ENCODE measurements at regions not wholly inside any gene's neighbourhood (a gene's known extent, or its start where the extent isn't known, plus 50 kb on each side); places are given as distances from the start of the nearest gene placed in this dataset.

DNA sequence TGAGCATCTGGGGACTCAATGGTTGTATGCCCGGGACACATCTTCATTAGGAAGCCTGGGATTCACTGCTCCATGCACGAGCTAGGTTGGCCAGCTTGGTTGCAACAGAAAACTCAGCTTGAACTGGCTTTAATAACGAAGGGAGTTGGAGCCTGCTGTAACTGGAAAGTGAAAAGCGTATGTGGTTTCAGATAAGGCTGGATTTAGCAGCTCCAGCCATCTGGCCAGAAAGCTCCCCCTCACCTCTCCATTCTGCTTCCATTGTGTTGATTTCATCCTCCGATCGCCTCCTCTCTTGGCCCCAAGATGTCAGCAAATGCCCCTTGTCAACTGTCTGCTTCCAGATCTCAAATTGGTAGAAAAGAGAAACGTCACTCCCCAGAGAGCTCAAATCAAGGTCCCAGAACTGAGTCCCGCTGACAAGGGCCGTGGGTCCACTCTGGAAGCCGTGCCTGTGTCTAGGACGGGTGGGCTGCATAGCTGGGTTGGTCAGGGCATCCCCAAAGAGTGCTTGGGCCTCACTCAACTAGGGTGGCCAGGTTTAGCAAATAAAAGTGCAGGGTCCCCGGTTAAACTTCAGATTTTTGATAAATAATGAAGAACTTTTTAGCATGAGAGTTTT is 117.0 kb upstream of the PMEPA1 start:
- H3K27ac ChIP-seq (ENCODE audit: poor library complexity, severe bottlenecking) = no peak overlapping the region
- no peaks in the 10 kb centered on the region for H3K27me3 ChIP-seq (ENCODE audit: insufficient read depth, poor library complexity, severe bottlenecking)
- H3K9me3 ChIP-seq (ENCODE audit: severe bottlenecking) = no peaks in the 10 kb centered on the region
- TF ChIP-seq, protein P1, sequence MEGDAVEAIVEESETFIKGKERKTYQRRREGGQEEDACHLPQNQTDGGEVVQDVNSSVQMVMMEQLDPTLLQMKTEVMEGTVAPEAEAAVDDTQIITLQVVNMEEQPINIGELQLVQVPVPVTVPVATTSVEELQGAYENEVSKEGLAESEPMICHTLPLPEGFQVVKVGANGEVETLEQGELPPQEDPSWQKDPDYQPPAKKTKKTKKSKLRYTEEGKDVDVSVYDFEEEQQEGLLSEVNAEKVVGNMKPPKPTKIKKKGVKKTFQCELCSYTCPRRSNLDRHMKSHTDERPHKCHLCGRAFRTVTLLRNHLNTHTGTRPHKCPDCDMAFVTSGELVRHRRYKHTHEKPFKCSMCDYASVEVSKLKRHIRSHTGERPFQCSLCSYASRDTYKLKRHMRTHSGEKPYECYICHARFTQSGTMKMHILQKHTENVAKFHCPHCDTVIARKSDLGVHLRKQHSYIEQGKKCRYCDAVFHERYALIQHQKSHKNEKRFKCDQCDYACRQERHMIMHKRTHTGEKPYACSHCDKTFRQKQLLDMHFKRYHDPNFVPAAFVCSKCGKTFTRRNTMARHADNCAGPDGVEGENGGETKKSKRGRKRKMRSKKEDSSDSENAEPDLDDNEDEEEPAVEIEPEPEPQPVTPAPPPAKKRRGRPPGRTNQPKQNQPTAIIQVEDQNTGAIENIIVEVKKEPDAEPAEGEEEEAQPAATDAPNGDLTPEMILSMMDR (IDR thresholded peaks at IDR 0.05; ENCODE audit: poor library complexity, severe bottlenecking) = no peak
- DNase-seq (ENCODE audit: low spot score) = peak; percentile 71
- H3K36me3 ChIP-seq (ENCODE audit: low read depth) = no peaks in the 10 kb centered on the region
- no peaks in the 10 kb centered on the region for H3K4me1 ChIP-seq (ENCODE audit: insufficient read depth, poor library complexity, severe bottlenecking)
- no peak for ATAC-seq (ENCODE audit: low read depth)
- H3K4me3 ChIP-seq (ENCODE audit: severe bottlenecking) = no peak overlapping the region

DNA sequence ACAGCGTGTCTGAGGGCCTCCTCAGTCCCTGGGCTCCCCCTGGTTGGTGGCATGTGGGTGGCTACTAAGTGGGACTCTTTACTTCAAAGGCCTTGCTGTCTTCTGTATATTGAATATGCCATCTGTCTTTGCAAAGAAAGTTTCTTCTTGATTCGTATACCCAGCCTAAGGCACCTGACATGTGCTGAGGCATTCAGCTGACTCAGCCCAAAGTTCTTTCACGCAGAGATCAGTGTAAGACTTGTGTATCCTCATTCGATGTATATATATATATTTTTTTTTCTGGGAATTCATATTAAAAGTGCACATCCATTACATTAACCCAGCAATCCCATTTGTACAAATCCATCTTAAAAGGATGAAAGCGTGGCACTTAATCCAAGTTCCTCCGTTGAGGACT is 115.1 kb upstream of the PMEPA1 start:
- Histone ChIP-seq H3K4me1 (ENCODE audit: insufficient read depth, poor library complexity, severe bottlenecking) (no peaks in the 10 kb centered on the region), H3K27me3 (ENCODE audit: insufficient read depth, poor library complexity, severe bottlenecking) (no peaks in the 10 kb centered on the region), H3K4me3 (ENCODE audit: severe bottlenecking) (no peak overlapping the region), H3K36me3 (ENCODE audit: low read depth) (no peaks in the 10 kb centered on the region), H3K27ac (ENCODE audit: poor library complexity, severe bottlenecking) (no peak overlapping the region), H3K9me3 (ENCODE audit: severe bottlenecking) (no peaks in the 10 kb centered on the region)
- ATAC-seq (ENCODE audit: low read depth) (no peak), DNase-seq (ENCODE audit: low spot score) (no peak)
- TF ChIP-seq, protein P1 (IDR thresholded peaks at IDR 0.05; ENCODE audit: poor library complexity, severe bottlenecking) = no peak

DNA sequence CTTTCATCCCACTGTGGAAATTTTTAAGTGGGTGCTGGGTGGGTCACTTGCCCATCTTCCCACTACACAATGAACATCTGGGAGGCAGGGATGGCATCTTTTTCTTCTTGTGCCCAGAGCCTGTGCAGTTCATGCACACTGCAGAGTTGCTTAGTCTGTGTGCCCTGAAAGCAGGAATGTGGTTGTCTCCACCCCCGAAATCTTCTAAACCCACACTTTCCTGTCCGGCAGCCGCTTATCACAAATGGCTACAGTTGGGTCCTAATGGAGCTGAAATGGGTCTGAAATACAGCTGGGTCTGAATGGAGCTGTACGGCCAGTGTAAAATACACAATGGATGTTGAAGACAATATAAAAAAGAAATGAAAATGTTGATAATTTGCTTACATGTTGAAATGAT is 112.1 kb upstream of the PMEPA1 start:
- TF ChIP-seq, protein P1 (IDR thresholded peaks at IDR 0.05; ENCODE audit: poor library complexity, severe bottlenecking) = no peak
- Histone ChIP-seq H3K27ac (ENCODE audit: poor library complexity, severe bottlenecking) (no peak overlapping the region), H3K36me3 (ENCODE audit: low read depth) (no peaks in the 10 kb centered on the region), H3K4me3 (ENCODE audit: severe bottlenecking) (no peak overlapping the region), H3K4me1 (ENCODE audit: insufficient read depth, poor library complexity, severe bottlenecking) (no peaks in the 10 kb centered on the region), H3K9me3 (ENCODE audit: severe bottlenecking) (no peaks in the 10 kb centered on the region), H3K27me3 (ENCODE audit: insufficient read depth, poor library complexity, severe bottlenecking) (peaks cover 7% of the 10 kb centered on the region)
- DNase-seq (ENCODE audit: low spot score) (peak; percentile 33), ATAC-seq (ENCODE audit: low read depth) (no peak)

GRCh38 chr20:57819691-57820380 is 110.0 kb upstream of the PMEPA1 start:
- TF ChIP-seq, protein P1 (IDR thresholded peaks at IDR 0.05; ENCODE audit: poor library complexity, severe bottlenecking) = no peak
- Histone ChIP-seq H3K9me3 (ENCODE audit: severe bottlenecking) (no peaks in the 10 kb centered on the region), H3K27me3 (ENCODE audit: insufficient read depth, poor library complexity, severe bottlenecking) (peaks cover 7% of the 10 kb centered on the region), H3K27ac (ENCODE audit: poor library complexity, severe bottlenecking) (no peak overlapping the region), H3K4me1 (ENCODE audit: insufficient read depth, poor library complexity, severe bottlenecking) (no peaks in the 10 kb centered on the region), H3K4me3 (ENCODE audit: severe bottlenecking) (no peak overlapping the region), H3K36me3 (ENCODE audit: low read depth) (no peaks in the 10 kb centered on the region)
- peak; percentile 73 for DNase-seq (ENCODE audit: low spot score)
- peak; percentile 8; the same call in 1 of the 3 replicates for ATAC-seq (ENCODE audit: low read depth)

- DNase-seq (ENCODE audit: low spot score) (peak; percentile 81), ATAC-seq (ENCODE audit: low read depth) (peak; percentile 8; the same call in 1 of the 3 replicates)
- H3K4me1 ChIP-seq (ENCODE audit: insufficient read depth, poor library complexity, severe bottlenecking) = no peaks in the 10 kb centered on the region
- H3K9me3 ChIP-seq (ENCODE audit: severe bottlenecking) = no peaks in the 10 kb centered on the region
- H3K27ac ChIP-seq (ENCODE audit: poor library complexity, severe bottlenecking) = no peak overlapping the region
- H3K4me3 ChIP-seq (ENCODE audit: severe bottlenecking) = no peak overlapping the region
- H3K27me3 ChIP-seq (ENCODE audit: insufficient read depth, poor library complexity, severe bottlenecking) = peaks cover 7% of the 10 kb centered on the region
- H3K36me3 ChIP-seq (ENCODE audit: low read depth) = no peaks in the 10 kb centered on the region
- TF ChIP-seq, protein P1 (IDR thresholded peaks at IDR 0.05; ENCODE audit: poor library complexity, severe bottlenecking) = no peak
Measured at GRCh38 chr20:57819291-57819690, 109.5 kb upstream of the PMEPA1 start.

Measured in RWPE2 (cell line).